GM23338 (cell line): ENCODE measurements at regions not wholly inside any gene's neighbourhood (a gene's known extent, or its start where the extent isn't known, plus 50 kb on each side); places are given as distances from the start of the nearest gene placed in this dataset.

Experiments used
- ATAC-seq: fragments of 200-7000 bp; cut with Tn5 transposase; 3 replicates; pipeline ENCODE4 v1.9.1; 2020
- DNase-seq: peaks from one replicate; pipeline ENCODE4 v3.0.0-alpha.2; 2015; ENCODE audit warnings: low spot score
- H2AFZ ChIP-seq: fragments of 200-600 bp; sonication (generic); 2 replicates; pipeline ENCODE4 v1.8.0; 2016; ENCODE audit warnings: antibody characterized with exemption, mild to moderate bottlenecking, moderate library complexity
- H3F3A ChIP-seq: fragments of 200-600 bp; sonication (generic); replicated peaks from 2 replicates; pipeline ENCODE4 v1.8.0; 2017; ENCODE audit warnings: antibody characterized with exemption, mixed run types, low read depth
- H3K27ac ChIP-seq: fragments of 200-600 bp; sonication (generic); 2 replicates; pipeline ENCODE4 v1.6.1; 2016; ENCODE audit warnings: low read depth
- H3K27me3 ChIP-seq: fragments of 200-600 bp; sonication (generic); 2 replicates; pipeline ENCODE4 v1.8.0; 2016; ENCODE audit warnings: mild to moderate bottlenecking, mixed run types, moderate library complexity; ENCODE audit not compliant: insufficient read depth
- H3K36me3 ChIP-seq: fragments of 200-600 bp; sonication (generic); 2 replicates; pipeline ENCODE4 v1.8.0; 2016; ENCODE audit warnings: mild to moderate bottlenecking; ENCODE audit not compliant: insufficient read depth
- H3K4me1 ChIP-seq: fragments of 200-600 bp; sonication (generic); 2 replicates; pipeline ENCODE4 v1.8.0; 2016; ENCODE audit warnings: mild to moderate bottlenecking, moderate library complexity; ENCODE audit not compliant: insufficient read depth
- H3K4me2 ChIP-seq: fragments of 200-600 bp; sonication (generic); 2 replicates; pipeline ENCODE4 v1.7.1; 2017; ENCODE audit warnings: mixed run types
- H3K4me3 ChIP-seq: fragments of 200-600 bp; sonication (generic); 2 replicates; pipeline ENCODE4 v1.6.1; 2016; ENCODE audit warnings: mixed run types
- H3K79me2 ChIP-seq: fragments of 200-600 bp; sonication (generic); replicated peaks from 2 replicates; pipeline ENCODE4 v1.8.0; 2017; ENCODE audit warnings: mild to moderate bottlenecking; ENCODE audit not compliant: insufficient read depth
- H3K9me2 ChIP-seq: fragments of 200-600 bp; sonication (generic); 2 replicates; pipeline ENCODE4 v1.8.0; 2017; ENCODE audit not compliant: insufficient read depth
- H4K20me1 ChIP-seq: fragments of 200-600 bp; sonication (generic); replicated peaks from 2 replicates; pipeline ENCODE4 v1.8.0; 2017; ENCODE audit warnings: mild to moderate bottlenecking; ENCODE audit not compliant: insufficient read depth
- H3K27ac Mint-ChIP-seq: 2 replicates; pipeline ENCODE4 v1.8.0; 2020; ENCODE audit warnings: inconsistent platforms, mild to moderate bottlenecking, moderate library complexity, mixed read lengths
- H3K27me3 Mint-ChIP-seq: 3 replicates; pipeline ENCODE4 v1.8.0; 2022; ENCODE audit warnings: low read depth, mild to moderate bottlenecking, moderate library complexity, mixed read lengths, inconsistent platforms; ENCODE audit not compliant: insufficient read depth, poor library complexity
- H3K36me3 Mint-ChIP-seq: 3 replicates; pipeline ENCODE4 v1.8.0; 2021; ENCODE audit warnings: low read depth, mild to moderate bottlenecking, inconsistent platforms, moderate library complexity, mixed read lengths
- H3K4me1 Mint-ChIP-seq: 3 replicates; pipeline ENCODE4 v1.8.0; 2020; ENCODE audit warnings: mild to moderate bottlenecking, inconsistent platforms, mixed read lengths
- H3K4me3 Mint-ChIP-seq: 3 replicates; pipeline ENCODE4 v1.8.0; 2021; ENCODE audit warnings: moderate library complexity, mild to moderate bottlenecking, inconsistent platforms, mixed read lengths
- H3K9me3 Mint-ChIP-seq: 3 replicates; pipeline ENCODE4 v1.8.0; 2020; ENCODE audit warnings: moderate library complexity, mild to moderate bottlenecking, inconsistent platforms, mixed read lengths
- CREB1 ChIP-seq: fragments of 250-450 bp; sonication (Bioruptor Pico); IDR thresholded peaks from 2 replicates; pipeline ENCODE4 v1.5.0; 2020; ENCODE audit warnings: low read depth, mild to moderate bottlenecking, moderate library complexity
- EZH2 ChIP-seq: fragments of 200-600 bp; sonication (generic); IDR thresholded peaks from one replicate; pipeline ENCODE4 v1.8.0; 2017; ENCODE audit warnings: antibody characterized with exemption, mild to moderate bottlenecking, low read depth; ENCODE audit not compliant: unreplicated experiment
- EZH2phosphoT487 ChIP-seq: fragments of 200-600 bp; sonication (generic); IDR thresholded peaks from one replicate; pipeline ENCODE4 v1.8.1; 2018; ENCODE audit warnings: antibody characterized with exemption; ENCODE audit not compliant: unreplicated experiment
- NANOG ChIP-seq: IDR thresholded peaks from 2 replicates; pipeline ENCODE4 v1.6.1; 2016; ENCODE audit warnings: antibody characterized with exemption, borderline replicate concordance
- STAT1 ChIP-seq: IDR thresholded peaks from one replicate; pipeline ENCODE4 v1.6.1; 2016; ENCODE audit warnings: antibody characterized with exemption; ENCODE audit not compliant: unreplicated experiment
- TF ChIP-seq, protein P1 (sequence below): fragments of 250-450 bp; sonication (Bioruptor Pico); IDR thresholded peaks from 2 replicates; pipeline ENCODE4 v1.5.0; 2020; ENCODE audit warnings: mild to moderate bottlenecking, moderate library complexity
- TF ChIP-seq, protein P2 (sequence below): IDR thresholded peaks from one replicate; pipeline ENCODE4 v1.6.1; 2018; ENCODE audit warnings: antibody characterized with exemption; ENCODE audit not compliant: unreplicated experiment
- TF ChIP-seq, protein P3 (sequence below): IDR thresholded peaks from 2 replicates; pipeline ENCODE4 v1.6.1; 2016; ENCODE audit warnings: antibody characterized with exemption

DNA sequence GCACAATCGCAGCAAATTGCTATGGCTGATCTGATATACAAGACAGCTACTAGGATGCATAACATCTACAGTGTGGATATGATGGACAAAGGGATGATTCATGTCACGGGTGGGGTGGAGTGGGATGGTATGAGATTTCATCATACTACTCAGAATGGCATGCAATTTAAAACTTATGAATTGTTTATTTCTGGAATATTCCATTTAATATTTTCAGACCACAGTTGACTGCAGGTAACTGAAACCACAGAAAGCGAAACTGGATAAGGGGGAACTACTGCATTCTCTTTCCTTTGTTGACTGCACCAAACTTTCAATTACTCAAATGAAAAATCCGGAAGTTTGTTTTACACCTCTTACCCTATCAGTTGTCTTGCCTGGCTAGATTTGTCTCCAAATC lies 94.4 kb upstream of the NEUROD1 start:
- Mint-ChIP-seq H3K4me3 (no peak overlapping the region), H3K4me1 (peaks cover 4% of the 10 kb centered on the region; the same call in 2 of the 3 replicates), H3K27ac (no peak overlapping the region), H3K36me3 (no peaks in the 10 kb centered on the region), H3K9me3 (no peaks in the 10 kb centered on the region), H3K27me3 (no peaks in the 10 kb centered on the region)
- Histone ChIP-seq H3K9me2 (0 out of 2 replicates have a peak, but pooled peaks cover 3% of the 10 kb centered on the region), H3K36me3 (no peaks in the 10 kb centered on the region), H3K27me3 (no peaks in the 10 kb centered on the region), H3K4me2 (no peak overlapping the region), H3F3A (no peaks in the 10 kb centered on the region), H2AFZ (no peak overlapping the region), H3K79me2 (no peaks in the 10 kb centered on the region), H4K20me1 (no peaks in the 10 kb centered on the region), H3K27ac (no peak overlapping the region), H3K4me1 (no peaks in the 10 kb centered on the region), H3K4me3 (no peak overlapping the region)
- DNase-seq (no peak), ATAC-seq (no peak)
- TF ChIP-seq NANOG: no peak
- TF ChIP-seq STAT1: no peak
- TF ChIP-seq, protein P1, sequence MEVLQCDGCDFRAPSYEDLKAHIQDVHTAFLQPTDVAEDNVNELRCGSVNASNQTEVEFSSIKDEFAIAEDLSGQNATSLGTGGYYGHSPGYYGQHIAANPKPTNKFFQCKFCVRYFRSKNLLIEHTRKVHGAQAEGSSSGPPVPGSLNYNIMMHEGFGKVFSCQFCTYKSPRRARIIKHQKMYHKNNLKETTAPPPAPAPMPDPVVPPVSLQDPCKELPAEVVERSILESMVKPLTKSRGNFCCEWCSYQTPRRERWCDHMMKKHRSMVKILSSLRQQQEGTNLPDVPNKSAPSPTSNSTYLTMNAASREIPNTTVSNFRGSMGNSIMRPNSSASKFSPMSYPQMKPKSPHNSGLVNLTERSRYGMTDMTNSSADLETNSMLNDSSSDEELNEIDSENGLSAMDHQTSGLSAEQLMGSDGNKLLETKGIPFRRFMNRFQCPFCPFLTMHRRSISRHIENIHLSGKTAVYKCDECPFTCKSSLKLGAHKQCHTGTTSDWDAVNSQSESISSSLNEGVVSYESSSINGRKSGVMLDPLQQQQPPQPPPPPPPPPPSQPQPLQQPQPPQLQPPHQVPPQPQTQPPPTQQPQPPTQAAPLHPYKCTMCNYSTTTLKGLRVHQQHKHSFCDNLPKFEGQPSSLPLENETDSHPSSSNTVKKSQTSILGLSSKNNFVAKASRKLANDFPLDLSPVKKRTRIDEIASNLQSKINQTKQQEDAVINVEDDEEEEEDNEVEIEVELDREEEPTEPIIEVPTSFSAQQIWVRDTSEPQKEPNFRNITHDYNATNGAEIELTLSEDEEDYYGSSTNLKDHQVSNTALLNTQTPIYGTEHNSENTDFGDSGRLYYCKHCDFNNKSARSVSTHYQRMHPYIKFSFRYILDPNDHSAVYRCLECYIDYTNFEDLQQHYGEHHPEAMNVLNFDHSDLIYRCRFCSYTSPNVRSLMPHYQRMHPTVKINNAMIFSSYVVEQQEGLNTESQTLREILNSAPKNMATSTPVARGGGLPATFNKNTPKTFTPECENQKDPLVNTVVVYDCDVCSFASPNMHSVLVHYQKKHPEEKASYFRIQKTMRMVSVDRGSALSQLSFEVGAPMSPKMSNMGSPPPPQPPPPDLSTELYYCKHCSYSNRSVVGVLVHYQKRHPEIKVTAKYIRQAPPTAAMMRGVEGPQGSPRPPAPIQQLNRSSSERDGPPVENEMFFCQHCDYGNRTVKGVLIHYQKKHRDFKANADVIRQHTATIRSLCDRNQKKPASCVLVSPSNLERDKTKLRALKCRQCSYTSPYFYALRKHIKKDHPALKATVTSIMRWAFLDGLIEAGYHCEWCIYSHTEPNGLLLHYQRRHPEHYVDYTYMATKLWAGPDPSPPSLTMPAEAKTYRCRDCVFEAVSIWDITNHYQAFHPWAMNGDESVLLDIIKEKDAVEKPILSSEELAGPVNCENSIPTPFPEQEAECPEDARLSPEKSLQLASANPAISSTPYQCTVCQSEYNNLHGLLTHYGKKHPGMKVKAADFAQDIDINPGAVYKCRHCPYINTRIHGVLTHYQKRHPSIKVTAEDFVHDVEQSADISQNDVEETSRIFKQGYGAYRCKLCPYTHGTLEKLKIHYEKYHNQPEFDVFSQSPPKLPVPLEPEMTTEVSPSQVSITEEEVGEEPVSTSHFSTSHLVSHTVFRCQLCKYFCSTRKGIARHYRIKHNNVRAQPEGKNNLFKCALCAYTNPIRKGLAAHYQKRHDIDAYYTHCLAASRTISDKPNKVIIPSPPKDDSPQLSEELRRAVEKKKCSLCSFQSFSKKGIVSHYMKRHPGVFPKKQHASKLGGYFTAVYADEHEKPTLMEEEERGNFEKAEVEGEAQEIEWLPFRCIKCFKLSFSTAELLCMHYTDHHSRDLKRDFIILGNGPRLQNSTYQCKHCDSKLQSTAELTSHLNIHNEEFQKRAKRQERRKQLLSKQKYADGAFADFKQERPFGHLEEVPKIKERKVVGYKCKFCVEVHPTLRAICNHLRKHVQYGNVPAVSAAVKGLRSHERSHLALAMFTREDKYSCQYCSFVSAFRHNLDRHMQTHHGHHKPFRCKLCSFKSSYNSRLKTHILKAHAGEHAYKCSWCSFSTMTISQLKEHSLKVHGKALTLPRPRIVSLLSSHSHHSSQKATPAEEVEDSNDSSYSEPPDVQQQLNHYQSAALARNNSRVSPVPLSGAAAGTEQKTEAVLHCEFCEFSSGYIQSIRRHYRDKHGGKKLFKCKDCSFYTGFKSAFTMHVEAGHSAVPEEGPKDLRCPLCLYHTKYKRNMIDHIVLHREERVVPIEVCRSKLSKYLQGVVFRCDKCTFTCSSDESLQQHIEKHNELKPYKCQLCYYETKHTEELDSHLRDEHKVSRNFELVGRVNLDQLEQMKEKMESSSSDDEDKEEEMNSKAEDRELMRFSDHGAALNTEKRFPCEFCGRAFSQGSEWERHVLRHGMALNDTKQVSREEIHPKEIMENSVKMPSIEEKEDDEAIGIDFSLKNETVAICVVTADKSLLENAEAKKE (CRISPR knock-in tag): no peak
- no peak for TF ChIP-seq CREB1
- TF ChIP-seq EZH2: no peak
- TF ChIP-seq, protein P2, sequence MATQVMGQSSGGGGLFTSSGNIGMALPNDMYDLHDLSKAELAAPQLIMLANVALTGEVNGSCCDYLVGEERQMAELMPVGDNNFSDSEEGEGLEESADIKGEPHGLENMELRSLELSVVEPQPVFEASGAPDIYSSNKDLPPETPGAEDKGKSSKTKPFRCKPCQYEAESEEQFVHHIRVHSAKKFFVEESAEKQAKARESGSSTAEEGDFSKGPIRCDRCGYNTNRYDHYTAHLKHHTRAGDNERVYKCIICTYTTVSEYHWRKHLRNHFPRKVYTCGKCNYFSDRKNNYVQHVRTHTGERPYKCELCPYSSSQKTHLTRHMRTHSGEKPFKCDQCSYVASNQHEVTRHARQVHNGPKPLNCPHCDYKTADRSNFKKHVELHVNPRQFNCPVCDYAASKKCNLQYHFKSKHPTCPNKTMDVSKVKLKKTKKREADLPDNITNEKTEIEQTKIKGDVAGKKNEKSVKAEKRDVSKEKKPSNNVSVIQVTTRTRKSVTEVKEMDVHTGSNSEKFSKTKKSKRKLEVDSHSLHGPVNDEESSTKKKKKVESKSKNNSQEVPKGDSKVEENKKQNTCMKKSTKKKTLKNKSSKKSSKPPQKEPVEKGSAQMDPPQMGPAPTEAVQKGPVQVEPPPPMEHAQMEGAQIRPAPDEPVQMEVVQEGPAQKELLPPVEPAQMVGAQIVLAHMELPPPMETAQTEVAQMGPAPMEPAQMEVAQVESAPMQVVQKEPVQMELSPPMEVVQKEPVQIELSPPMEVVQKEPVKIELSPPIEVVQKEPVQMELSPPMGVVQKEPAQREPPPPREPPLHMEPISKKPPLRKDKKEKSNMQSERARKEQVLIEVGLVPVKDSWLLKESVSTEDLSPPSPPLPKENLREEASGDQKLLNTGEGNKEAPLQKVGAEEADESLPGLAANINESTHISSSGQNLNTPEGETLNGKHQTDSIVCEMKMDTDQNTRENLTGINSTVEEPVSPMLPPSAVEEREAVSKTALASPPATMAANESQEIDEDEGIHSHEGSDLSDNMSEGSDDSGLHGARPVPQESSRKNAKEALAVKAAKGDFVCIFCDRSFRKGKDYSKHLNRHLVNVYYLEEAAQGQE: no peak
- no peak for TF ChIP-seq EZH2phosphoT487
- TF ChIP-seq, protein P3, sequence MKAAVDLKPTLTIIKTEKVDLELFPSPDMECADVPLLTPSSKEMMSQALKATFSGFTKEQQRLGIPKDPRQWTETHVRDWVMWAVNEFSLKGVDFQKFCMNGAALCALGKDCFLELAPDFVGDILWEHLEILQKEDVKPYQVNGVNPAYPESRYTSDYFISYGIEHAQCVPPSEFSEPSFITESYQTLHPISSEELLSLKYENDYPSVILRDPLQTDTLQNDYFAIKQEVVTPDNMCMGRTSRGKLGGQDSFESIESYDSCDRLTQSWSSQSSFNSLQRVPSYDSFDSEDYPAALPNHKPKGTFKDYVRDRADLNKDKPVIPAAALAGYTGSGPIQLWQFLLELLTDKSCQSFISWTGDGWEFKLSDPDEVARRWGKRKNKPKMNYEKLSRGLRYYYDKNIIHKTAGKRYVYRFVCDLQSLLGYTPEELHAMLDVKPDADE: no peak
